Astrocyte (in vitro differentiated cells and primary cell): ENCODE measurements at regions not wholly inside any gene's neighbourhood (a gene's known extent, or its start where the extent isn't known, plus 50 kb on each side); places are given as distances from the start of the nearest gene placed in this dataset.

ENCODE experiments used
- DNase-seq: peaks from one replicate; pipeline ENCODE4 v3.0.0-alpha.2; 2010; ENCODE audit warnings: low read depth
- FAIRE-seq: peaks from 2 replicates; lab custom pipeline; 2011; peaks lifted over from hg19 to GRCh38; lab: Jason Lieb, UNC
- H2AFZ ChIP-seq: 2 replicates; pipeline ENCODE4 v1.6.0; 2012; ENCODE audit warnings: low read depth, low read length, inconsistent platforms
- H3K27ac ChIP-seq: 2 replicates; pipeline ENCODE4 v1.5.1; 2011; ENCODE audit warnings: low read depth, low read length, inconsistent platforms
- H3K27me3 ChIP-seq: 2 replicates; pipeline ENCODE4 v1.6.0; 2011; ENCODE audit warnings: low read length, inconsistent platforms; ENCODE audit not compliant: insufficient read depth
- H3K36me3 ChIP-seq: 2 replicates; pipeline ENCODE4 v1.5.1; 2011; ENCODE audit warnings: low read length, inconsistent platforms; ENCODE audit not compliant: insufficient read depth
- H3K4me1 ChIP-seq: 2 replicates; pipeline ENCODE4 v1.5.1; 2011; ENCODE audit warnings: low read length, inconsistent platforms; ENCODE audit not compliant: insufficient read depth
- H3K4me2 ChIP-seq: 2 replicates; pipeline ENCODE4 v1.6.0; 2012; ENCODE audit warnings: low read length, inconsistent platforms
- H3K4me3 ChIP-seq: 2 replicates; pipeline ENCODE4 v1.5.1; 2011; ENCODE audit warnings: low read depth, mild to moderate bottlenecking, low read length, inconsistent platforms; ENCODE audit not compliant: insufficient read depth
- H3K79me2 ChIP-seq: 2 replicates; pipeline ENCODE4 v1.6.0; 2012; ENCODE audit warnings: mild to moderate bottlenecking, low read length, inconsistent platforms; ENCODE audit not compliant: insufficient read depth
- H3K9ac ChIP-seq: 2 replicates; pipeline ENCODE4 v1.6.0; 2012; ENCODE audit warnings: mild to moderate bottlenecking, low read length, inconsistent platforms
- H3K9me3 ChIP-seq: 2 replicates; pipeline ENCODE4 v1.5.1; 2012; ENCODE audit warnings: low read depth, mild to moderate bottlenecking, low read length, inconsistent platforms; ENCODE audit not compliant: insufficient read depth
- H4K20me1 ChIP-seq: 2 replicates; pipeline ENCODE4 v1.6.0; 2012; ENCODE audit warnings: low read length, inconsistent platforms; ENCODE audit not compliant: insufficient read depth
- H3K27ac Mint-ChIP-seq: one replicate; pipeline ENCODE4 v1.8.0; 2021; ENCODE audit warnings: mild to moderate bottlenecking, mixed read lengths; ENCODE audit not compliant: unreplicated experiment
- H3K27me3 Mint-ChIP-seq: one replicate; pipeline ENCODE4 v1.8.0; 2021; ENCODE audit warnings: low read depth, mixed read lengths; ENCODE audit not compliant: unreplicated experiment
- H3K36me3 Mint-ChIP-seq: one replicate; pipeline ENCODE4 v1.8.0; 2021; ENCODE audit warnings: low read depth, mixed read lengths; ENCODE audit not compliant: unreplicated experiment
- H3K4me1 Mint-ChIP-seq: one replicate; pipeline ENCODE4 v1.8.0; 2021; ENCODE audit warnings: low read depth, mixed read lengths; ENCODE audit not compliant: unreplicated experiment
- H3K4me3 Mint-ChIP-seq: one replicate; pipeline ENCODE4 v1.8.0; 2021; ENCODE audit warnings: mild to moderate bottlenecking, moderate library complexity, mixed read lengths; ENCODE audit not compliant: unreplicated experiment
- H3K9me3 Mint-ChIP-seq: one replicate; pipeline ENCODE4 v1.8.0; 2021; ENCODE audit warnings: mild to moderate bottlenecking, mixed read lengths; ENCODE audit not compliant: unreplicated experiment
- EZH2 ChIP-seq: IDR thresholded peaks from 2 replicates; pipeline ENCODE4 v1.6.1; 2012; ENCODE audit warnings: mild to moderate bottlenecking, low read length, inconsistent platforms; ENCODE audit not compliant: insufficient read depth
- TF ChIP-seq, protein P1 (sequence below): IDR thresholded peaks from 2 replicates; pipeline ENCODE4 v1.5.1; 2011; ENCODE audit warnings: low read depth, mild to moderate bottlenecking, inconsistent platforms, low read length, moderate library complexity; ENCODE audit not compliant: insufficient read depth

DNA sequence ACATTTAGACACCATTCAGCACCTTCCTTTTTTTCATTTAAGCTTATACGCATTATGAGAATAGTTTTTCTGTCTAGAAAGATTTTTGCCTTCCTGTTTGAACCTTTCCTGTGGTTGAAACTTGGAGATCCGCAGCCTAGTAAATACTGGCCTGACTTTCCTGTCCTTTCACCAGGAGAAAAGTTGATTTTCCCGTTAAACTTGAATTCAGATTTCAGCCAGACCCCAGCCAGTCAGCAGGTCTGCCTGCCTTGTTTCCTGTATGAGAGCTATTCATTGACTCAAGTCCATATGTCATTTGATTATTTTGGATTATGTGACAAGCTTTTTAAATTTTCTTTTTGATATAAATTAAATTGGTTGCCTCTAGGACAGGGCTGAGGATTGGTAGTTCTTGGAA, 71.5 kb downstream of the EVX1 start:
- Histone ChIP-seq H3K9ac (no peak overlapping the region), H3K9me3 (no peaks in the 10 kb centered on the region), H3K4me2 (no peak overlapping the region), H3K27ac (no peak overlapping the region), H4K20me1 (no peaks in the 10 kb centered on the region), H3K79me2 (no peaks in the 10 kb centered on the region), H2AFZ (no peak overlapping the region), H3K4me3 (no peak overlapping the region), H3K27me3 (no peaks in the 10 kb centered on the region), H3K36me3 (no peaks in the 10 kb centered on the region), H3K4me1 (no peaks in the 10 kb centered on the region)
- FAIRE-seq (no peak), DNase-seq (no peak)
- Mint-ChIP-seq H3K4me1 (no peaks in the 10 kb centered on the region), H3K9me3 (peaks cover 2% of the 10 kb centered on the region), H3K27ac (no peak overlapping the region), H3K4me3 (no peak overlapping the region), H3K27me3 (no peaks in the 10 kb centered on the region), H3K36me3 (no peaks in the 10 kb centered on the region)
- TF ChIP-seq, protein P1, sequence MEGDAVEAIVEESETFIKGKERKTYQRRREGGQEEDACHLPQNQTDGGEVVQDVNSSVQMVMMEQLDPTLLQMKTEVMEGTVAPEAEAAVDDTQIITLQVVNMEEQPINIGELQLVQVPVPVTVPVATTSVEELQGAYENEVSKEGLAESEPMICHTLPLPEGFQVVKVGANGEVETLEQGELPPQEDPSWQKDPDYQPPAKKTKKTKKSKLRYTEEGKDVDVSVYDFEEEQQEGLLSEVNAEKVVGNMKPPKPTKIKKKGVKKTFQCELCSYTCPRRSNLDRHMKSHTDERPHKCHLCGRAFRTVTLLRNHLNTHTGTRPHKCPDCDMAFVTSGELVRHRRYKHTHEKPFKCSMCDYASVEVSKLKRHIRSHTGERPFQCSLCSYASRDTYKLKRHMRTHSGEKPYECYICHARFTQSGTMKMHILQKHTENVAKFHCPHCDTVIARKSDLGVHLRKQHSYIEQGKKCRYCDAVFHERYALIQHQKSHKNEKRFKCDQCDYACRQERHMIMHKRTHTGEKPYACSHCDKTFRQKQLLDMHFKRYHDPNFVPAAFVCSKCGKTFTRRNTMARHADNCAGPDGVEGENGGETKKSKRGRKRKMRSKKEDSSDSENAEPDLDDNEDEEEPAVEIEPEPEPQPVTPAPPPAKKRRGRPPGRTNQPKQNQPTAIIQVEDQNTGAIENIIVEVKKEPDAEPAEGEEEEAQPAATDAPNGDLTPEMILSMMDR, result no peak

DNA sequence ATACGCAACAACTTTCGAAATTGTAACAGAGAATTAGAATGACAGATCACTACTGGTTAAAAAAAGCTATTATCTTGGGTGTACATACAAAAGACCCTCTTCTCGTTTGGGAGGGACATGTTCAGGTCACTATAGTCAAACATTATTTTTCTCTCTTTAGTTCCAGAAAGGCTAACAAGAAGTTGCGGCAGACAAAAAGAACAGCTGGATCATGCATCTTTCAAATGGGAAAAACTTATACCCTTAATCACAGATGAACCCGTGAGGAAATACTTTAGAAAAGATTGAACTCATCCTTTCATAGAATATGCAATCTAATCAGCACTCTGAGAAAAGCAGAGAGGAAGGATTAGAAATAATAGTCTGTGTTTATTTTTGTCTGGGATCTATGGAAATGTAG, 72.5 kb downstream of the EVX1 start:
- peaks cover 2% of the 10 kb centered on the region for H3K9me3 Mint-ChIP-seq
- no peak overlapping the region for H3K4me3 Mint-ChIP-seq
- Histone ChIP-seq H3K79me2 (no peaks in the 10 kb centered on the region), H3K9ac (no peak overlapping the region), H4K20me1 (no peaks in the 10 kb centered on the region), H2AFZ (no peak overlapping the region), H3K4me1 (no peaks in the 10 kb centered on the region), H3K27ac (no peak overlapping the region), H3K4me2 (no peak overlapping the region), H3K27me3 (no peaks in the 10 kb centered on the region), H3K36me3 (no peaks in the 10 kb centered on the region), H3K4me3 (no peak overlapping the region), H3K9me3 (no peaks in the 10 kb centered on the region)
- no peaks in the 10 kb centered on the region for H3K36me3 Mint-ChIP-seq
- FAIRE-seq (no peak), DNase-seq (no peak)
- H3K27me3 Mint-ChIP-seq, result no peaks in the 10 kb centered on the region
- H3K27ac Mint-ChIP-seq, result no peak overlapping the region
- no peaks in the 10 kb centered on the region for H3K4me1 Mint-ChIP-seq
- TF ChIP-seq, protein P1, result no peak
- TF ChIP-seq EZH2, result no peak

- H3K27ac ChIP-seq, result no peak overlapping the region
- no peaks in the 10 kb centered on the region for H4K20me1 ChIP-seq
- no peaks in the 10 kb centered on the region for H3K27me3 ChIP-seq
- no peaks in the 10 kb centered on the region for H3K4me1 ChIP-seq
- Mint-ChIP-seq H3K4me1 (no peaks in the 10 kb centered on the region), H3K4me3 (no peak overlapping the region), H3K27me3 (peaks cover 1% of the 10 kb centered on the region), H3K36me3 (no peaks in the 10 kb centered on the region), H3K9me3 (peaks cover 2% of the 10 kb centered on the region), H3K27ac (no peak overlapping the region)
- H3K4me3 ChIP-seq, result no peak overlapping the region
- no peak overlapping the region for H3K9ac ChIP-seq
- H3K9me3 ChIP-seq, result no peaks in the 10 kb centered on the region
- H3K4me2 ChIP-seq, result no peak overlapping the region
- H3K79me2 ChIP-seq, result no peaks in the 10 kb centered on the region
- no peak overlapping the region for H2AFZ ChIP-seq
- DNase-seq (no peak), FAIRE-seq (no peak)
- TF ChIP-seq, protein P1, result no peak
- TF ChIP-seq EZH2, result no peak
- no peaks in the 10 kb centered on the region for H3K36me3 ChIP-seq
Measured at GRCh38 chr7:27316311-27316710, 73.7 kb downstream of the EVX1 start.
